ENCODE measurements at regions not wholly inside any gene's neighbourhood (a gene's known extent, or its start where the extent isn't known, plus 50 kb on each side); places are given as distances from the start of the nearest gene placed in this dataset.

- DNase-seq (ENCODE audit: low spot score): no peak
Measured at GRCh38 chr10:71045204-71045809, 156.9 kb upstream of the PCBD1 start.

DNA sequence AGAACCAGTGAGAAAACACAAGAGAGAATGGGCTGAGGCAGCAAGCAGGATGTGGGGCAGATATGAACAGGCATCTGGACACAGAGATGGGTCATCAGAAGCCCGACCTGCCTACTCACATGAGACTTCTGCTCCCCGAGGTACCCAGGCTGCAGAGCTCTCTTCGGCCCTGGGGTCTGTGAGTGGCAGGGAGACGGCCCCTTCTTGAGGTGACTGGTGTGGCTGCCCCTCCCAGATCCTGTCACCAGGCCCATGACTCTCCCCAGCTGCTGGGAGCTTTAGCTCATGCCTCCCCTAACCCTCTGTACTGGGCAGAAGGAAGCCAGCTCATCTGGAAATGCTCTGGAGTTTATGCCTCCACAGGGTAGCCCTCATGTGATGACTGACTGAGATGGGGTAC is 157.6 kb upstream of the PCBD1 start:
- no peak for DNase-seq (ENCODE audit: low spot score)

DNA sequence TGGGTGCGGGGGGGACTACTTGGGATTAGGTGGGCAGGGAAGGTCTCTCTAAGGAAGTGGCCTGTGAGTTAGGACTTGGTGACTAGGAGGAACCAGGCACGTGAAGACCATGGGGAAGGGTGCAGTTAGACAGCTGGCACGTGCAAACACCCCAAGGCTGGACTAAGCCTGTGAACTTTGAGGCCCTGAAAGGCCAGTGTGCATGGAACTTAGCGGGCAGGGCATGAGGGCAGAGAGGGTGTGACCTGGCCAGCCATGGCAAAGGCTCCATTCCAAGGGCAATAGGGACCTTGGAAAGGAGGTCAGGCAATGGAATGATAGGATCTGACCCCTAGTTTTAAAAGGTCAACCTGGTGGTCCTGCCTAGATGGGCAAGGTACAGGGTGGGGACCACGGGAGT is 158.4 kb upstream of the PCBD1 start:
- no peak for DNase-seq (ENCODE audit: low spot score)

- no peak for DNase-seq (ENCODE audit: low spot score)
Measured at GRCh38 chr10:71048971-71049615, 160.7 kb upstream of the PCBD1 start.

DNA sequence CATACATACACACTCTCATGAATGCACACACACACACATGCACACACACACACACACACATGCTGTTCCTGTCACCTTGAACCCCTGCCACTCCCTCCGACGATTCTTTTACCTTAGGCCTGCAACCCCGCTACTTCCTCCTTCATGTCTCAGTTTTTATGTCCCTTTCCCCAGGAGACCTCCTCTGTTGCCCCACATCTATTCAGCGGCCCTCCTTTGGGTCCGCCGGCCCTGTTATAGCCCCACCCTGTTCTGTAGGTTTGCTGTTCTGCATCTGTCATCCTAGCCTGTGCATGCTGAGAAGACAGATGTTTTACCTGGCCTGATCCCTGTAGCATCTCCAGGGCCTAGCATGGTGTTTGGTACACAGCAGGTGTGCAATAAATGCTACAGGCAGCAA is 161.6 kb upstream of the PCBD1 start:
- no peak for DNase-seq (ENCODE audit: low spot score)

- DNase-seq (ENCODE audit: low spot score): no peak
Measured at GRCh38 chr10:71052076-71052660, 160.2 kb upstream of the UNC5B start.

DNA sequence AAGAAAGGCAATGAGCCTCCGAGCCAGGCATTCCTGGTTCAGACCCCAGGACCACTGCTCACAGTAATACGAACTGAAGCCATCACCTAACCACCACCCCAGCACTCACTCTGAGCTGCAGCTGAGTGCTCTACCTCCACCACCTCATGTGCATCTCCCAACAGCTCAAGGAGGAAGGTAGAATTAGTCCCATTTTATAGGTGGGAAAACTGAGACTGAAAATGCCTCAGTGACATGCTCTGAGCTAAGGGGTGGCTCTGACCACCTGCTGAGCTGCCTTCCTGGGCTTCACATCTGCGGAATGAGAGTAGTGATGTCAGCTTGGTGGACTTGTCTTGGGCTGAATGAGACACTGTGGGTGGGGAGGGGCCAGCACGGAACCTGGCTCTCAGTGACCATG is 159.7 kb upstream of the UNC5B start:
- no peak for DNase-seq (ENCODE audit: low spot score)

- DNase-seq (ENCODE audit: low spot score): no peak
Measured at GRCh38 chr10:71053169-71053895, 159.0 kb upstream of the UNC5B start.

GRCh38 chr10:71058308-71058707 is 154.1 kb upstream of the UNC5B start:
- DNase-seq (ENCODE audit: low spot score): no peak

- DNase-seq (ENCODE audit: low spot score): no peak
Measured at GRCh38 chr10:71059054-71059818, 153.1 kb upstream of the UNC5B start.

GRCh38 chr10:71059943-71060342 is 152.4 kb upstream of the UNC5B start:
- DNase-seq (ENCODE audit: low spot score): no peak

DNA sequence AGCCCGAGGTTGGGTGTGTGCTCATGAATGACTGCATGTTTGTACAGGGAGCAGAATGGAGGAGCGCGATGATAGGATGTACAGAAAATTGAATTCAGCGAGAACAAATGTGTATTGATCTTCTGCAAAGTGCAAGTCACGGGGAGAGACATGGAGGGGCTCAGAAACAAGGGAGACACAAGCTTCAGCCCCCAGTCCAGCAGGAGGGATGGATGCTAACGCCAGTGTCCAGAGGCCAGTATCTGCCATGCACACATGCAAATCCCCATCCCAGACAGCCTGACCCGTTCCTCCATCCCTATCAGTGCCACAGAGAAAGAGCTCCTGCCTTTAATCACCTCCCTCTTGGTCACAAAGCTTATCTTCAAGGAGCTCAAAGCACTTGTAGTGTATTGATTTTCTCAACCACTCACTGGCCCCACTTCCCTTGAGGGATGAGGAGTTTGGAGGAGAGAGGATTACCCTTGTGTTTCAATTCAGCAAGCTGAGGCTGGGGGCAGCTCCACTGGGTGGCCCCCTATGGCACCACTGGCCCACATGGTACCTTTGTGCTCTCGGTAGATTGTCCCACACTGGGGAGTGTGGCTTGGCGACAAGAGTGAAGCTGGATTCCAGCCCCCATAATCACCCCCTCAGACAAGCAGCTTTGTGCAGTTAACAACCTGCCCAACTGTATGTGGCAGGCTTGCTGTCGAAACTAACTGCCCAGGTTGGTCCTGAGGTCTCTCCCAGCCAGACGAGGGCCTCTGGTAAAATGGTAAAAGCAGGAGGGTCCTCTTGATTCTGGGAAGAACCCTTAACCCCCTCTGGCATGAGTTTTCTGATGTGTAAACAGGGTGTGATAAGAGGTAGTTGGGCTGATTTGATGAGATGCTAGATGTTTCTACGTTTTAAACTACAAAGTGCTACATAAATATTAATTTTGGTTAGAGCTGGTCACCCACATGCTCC is 151.6 kb upstream of the UNC5B start:
- DNase-seq (ENCODE audit: low spot score): no peak

- no peak for DNase-seq (ENCODE audit: low spot score)
Measured at GRCh38 chr10:71061472-71061871, 150.9 kb upstream of the UNC5B start.

DNA sequence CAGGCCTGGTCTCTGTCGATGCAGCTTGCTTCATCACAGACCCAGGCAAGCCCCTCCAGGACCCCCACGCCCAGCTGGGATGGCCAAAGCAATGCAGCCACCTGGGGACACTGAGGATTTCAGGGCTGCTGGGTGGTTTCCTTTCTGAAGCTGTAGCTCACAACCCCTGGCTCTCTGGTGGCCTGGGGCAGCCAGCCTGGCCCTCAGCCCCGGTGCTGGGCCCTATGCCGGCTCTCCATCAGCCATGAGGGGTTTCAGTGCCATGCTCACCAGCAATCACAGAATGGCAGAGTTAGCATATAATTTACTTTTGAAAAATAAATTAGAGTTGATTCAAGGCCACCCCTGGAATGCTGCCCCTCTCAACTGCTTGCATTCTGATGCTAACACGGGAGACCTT is 150.2 kb upstream of the UNC5B start:
- no peak for DNase-seq (ENCODE audit: low spot score)

- no peak for DNase-seq (ENCODE audit: low spot score)
Measured at GRCh38 chr10:71063401-71063800, 149.0 kb upstream of the UNC5B start.

GRCh38 chr10:71064413-71065118 is 147.8 kb upstream of the UNC5B start:
- no peak for DNase-seq (ENCODE audit: low spot score)

- no peak for DNase-seq (ENCODE audit: low spot score)
Measured at GRCh38 chr10:71065659-71066058, 146.7 kb upstream of the UNC5B start.

DNA sequence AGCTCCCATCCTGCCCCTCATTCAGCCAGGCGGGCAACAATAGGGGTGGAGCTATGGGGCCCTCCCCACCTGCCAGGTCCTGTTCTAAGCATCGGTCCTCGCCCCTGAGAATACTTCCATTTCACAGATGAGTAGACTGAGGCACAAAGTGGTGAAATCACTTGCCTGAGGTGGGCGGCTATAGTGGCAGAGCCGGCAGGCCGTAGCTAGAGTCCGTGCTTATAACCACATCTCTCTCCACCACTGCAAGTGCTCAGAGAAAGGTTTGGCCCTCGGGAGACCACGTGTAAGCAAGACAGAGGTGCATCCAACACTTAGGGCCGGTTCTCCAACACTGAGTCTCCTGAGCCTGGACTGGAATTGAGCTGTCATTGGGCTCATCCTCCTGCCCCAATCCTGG is 145.8 kb upstream of the UNC5B start:
- no peak for DNase-seq (ENCODE audit: low spot score)

GRCh38 chr10:71067098-71067740 is 145.2 kb upstream of the UNC5B start:
- DNase-seq (ENCODE audit: low spot score): no peak

GRCh38 chr10:71068861-71069271 is 143.5 kb upstream of the UNC5B start:
- no peak for DNase-seq (ENCODE audit: low spot score)

All from ecto neural progenitor cell (in vitro differentiated cells).